ENCODE measurements at regions not wholly inside any gene's neighbourhood (a gene's known extent, or its start where the extent isn't known, plus 50 kb on each side); places are given as distances from the start of the nearest gene placed in this dataset.

DNA sequence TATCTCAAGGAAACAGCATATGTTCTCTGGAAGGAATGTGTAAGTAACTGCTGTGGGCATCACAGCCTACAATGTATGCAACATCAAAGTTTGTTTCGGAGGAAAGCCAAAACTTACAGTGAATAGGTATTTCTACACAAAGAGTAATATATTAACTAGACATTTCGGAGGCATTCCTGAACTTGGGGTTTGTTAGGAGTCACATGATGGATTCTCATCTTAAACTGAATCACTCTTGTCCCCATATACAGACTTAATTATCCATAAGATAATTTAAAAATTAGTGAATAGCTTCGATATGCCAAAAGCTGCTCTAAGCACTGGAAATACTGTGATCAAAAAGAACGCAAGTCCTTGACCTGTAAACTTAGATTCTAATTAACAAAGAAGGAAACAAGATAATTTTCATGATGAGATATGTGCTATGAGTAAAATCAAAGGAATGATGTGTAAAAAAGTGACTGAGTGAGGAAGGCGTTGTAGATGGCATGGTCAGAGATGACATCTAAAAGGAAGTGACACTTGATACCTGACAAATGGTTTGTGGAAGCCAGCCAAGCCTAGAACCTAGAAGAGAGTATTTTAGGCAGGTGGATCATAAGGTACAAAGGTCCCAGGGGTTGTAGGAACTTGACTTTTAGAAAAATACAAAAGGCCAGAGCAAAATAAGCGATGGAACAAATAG is 273.1 kb downstream of the MRPL39 start:
- no peak for DNase-seq (ENCODE audit: low read depth in 2 of 2)

DNA sequence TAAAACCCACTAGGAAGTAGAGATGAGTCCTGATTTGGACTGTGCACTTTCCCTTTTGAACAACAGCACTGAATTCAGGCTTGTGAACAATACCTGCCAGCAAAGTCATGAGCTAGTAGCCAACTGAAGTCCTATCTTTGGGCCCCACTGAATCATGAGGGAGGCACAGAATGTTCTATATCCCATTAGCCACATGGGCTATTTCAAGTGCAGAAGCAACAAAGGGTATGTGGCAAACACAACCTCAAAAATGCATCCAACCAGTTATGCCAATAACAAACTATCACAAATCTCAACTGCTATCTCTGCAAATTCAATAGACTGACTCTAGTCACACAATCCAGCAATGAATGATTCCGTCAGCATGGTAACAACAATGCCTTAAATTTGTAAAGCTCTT is 276.0 kb downstream of the MRPL39 start:
- no peak for DNase-seq (ENCODE audit: low read depth in 2 of 2)

- no peak for DNase-seq (ENCODE audit: low read depth in 2 of 2)
Measured at GRCh38 chr21:25330266-25330665, 277.0 kb downstream of the MRPL39 start.

- DNase-seq (ENCODE audit: low read depth in 2 of 2), result no peak
Measured at GRCh38 chr21:25329227-25329825, 278.0 kb downstream of the MRPL39 start.

GRCh38 chr21:25328736-25329135 is 278.5 kb downstream of the MRPL39 start:
- no peak for DNase-seq (ENCODE audit: low read depth in 2 of 2)

- no peak for DNase-seq (ENCODE audit: low read depth in 2 of 2)
Measured at GRCh38 chr21:25326181-25326580, 281.1 kb downstream of the MRPL39 start.

- no peak for DNase-seq (ENCODE audit: low read depth in 2 of 2)
Measured at GRCh38 chr21:25324666-25325065, 282.6 kb downstream of the MRPL39 start.

DNA sequence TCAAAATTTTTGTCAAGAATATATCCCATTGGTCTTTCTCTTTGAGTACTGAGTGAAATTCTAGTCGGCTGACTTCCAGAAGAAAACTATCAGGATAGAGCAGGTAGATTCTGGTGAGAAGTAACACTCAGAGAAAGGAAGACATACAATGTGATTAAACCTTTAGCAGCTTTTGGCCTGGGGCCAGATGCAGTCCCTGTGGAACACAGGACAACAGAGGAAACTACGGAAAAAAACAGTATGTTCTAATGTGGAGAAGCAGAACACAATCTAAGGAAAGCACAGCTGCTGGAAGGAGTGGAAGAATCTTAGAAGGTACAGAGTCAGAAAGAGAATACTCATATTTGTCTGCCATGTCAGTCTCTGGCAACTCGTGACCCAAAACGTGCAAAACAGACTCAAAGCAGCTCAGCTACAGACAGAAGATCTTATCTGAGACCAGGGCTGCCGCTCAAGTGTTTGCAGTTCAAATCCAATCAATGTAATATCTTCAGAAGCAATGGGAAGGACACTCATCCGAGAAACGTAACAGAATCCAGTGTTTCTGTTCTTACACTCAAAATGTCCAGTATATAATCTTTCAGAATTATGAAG is 283.8 kb downstream of the MRPL39 start:
- DNase-seq (ENCODE audit: low read depth in 2 of 2), result no peak

DNA sequence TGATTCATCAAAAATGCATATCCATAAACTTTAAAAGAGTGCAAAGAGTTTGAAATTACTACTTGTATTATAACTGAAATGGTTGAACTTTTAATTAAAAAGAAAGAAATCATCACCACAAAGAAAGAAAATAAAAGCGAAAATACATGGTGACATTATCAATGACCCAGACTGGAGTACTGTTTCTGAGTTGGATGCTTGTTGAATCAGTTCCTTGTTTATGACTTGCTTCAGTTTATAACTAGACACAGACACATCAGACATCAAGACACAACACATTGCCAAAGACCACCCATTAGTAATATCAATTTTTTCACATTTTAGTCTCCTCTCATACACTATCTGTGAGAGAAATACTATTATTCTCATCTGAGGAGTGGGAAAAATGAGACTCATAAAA is 293.0 kb downstream of the MRPL39 start:
- DNase-seq (ENCODE audit: low read depth in 2 of 2), result no peak

GRCh38 chr21:25313829-25314228 is 293.5 kb downstream of the MRPL39 start:
- no peak for DNase-seq (ENCODE audit: low read depth in 2 of 2)

DNA sequence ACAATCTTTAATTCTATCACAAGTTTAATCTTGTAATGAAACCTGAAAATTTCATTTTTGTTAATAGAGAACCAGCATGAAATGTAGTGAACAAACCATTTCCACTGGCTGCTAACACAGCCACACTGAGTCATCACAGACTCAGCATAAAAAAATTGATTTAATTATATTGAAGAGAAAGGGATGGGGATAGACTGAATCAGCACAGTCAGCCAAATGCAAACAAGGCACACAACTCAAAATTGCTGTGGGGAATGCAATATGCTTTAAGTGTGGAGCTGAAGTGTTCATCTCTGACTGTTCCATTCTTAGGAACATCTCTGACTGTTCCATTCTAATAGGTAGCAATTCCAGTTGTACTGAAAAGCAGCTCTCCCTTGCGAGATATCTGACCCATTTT is 299.8 kb downstream of the MRPL39 start:
- DNase-seq (ENCODE audit: low read depth in 2 of 2), result no peak

- DNase-seq (ENCODE audit: low read depth in 2 of 2), result no peak
Measured at GRCh38 chr21:25304611-25305010, 302.7 kb downstream of the MRPL39 start.

GRCh38 chr21:25300632-25301031 is 306.6 kb downstream of the MRPL39 start:
- no peak for DNase-seq (ENCODE audit: low read depth in 2 of 2)

DNA sequence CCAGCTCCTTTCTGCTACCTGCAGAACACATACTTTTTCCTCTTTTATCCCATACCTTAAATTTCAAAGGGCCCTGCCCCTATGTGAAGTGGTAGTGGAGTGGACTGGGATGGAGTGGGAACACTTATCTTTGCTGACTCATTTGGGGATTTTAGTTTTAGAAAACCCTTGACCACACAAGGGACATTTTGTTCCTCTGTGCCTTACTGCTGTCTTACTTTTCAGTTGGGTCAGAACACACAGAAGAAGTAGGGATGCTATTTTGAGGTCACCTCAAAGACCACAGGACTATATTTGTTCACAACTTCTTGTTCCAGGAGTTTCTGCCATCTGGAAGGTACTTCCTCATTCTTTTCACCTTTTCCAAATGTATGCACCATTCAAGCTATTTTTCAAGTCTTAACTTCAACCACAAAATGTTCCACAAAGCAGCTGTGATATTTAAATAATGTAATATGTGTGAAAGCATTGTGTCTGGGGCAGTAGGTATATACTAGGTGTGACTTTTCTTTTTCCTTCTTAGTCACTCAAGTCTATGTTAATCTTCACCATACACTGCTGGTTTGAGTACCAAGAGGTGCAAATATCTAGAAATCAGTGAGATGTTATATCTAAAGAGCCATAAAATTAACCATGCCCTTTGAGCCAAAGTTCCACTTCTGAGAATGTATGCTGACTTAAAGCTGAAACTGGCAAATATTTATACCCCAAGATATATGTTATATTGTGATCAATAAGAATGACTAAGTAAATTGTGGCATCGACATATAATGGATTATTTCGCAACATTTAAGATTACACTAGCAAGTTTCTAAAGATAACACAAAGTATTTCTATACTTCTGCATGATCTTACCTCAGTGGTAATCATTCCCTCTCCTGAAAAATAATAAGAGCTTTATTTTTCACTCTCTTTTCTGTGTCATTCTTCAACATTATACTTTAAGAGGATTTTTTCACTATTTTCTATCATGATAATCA is 308.5 kb downstream of the MRPL39 start:
- DNase-seq (ENCODE audit: low read depth in 2 of 2), result no peak

- DNase-seq (ENCODE audit: low read depth in 2 of 2), result no peak
Measured at GRCh38 chr21:25297117-25297516, 310.2 kb downstream of the MRPL39 start.

DNA sequence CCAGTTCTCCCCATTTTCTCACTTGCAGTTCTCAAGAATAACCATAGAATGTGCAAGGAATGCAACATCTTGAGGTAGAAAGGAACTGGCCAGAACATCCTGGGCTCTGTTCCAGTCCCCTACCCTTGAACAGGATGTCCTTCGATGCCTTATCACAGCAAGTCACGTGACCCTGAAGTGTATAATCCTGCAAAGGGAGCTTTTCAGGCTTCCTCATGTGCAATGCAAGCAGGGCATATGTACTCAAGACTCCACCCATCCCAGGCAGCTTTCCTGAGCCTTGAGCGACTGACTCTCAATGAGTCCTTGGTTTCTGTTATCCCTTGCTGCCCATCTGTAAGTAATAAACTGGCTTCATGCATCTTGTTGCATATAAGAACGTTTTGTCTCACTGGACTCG is 311.0 kb downstream of the MRPL39 start:
- no peak for DNase-seq (ENCODE audit: low read depth in 2 of 2)

DNA sequence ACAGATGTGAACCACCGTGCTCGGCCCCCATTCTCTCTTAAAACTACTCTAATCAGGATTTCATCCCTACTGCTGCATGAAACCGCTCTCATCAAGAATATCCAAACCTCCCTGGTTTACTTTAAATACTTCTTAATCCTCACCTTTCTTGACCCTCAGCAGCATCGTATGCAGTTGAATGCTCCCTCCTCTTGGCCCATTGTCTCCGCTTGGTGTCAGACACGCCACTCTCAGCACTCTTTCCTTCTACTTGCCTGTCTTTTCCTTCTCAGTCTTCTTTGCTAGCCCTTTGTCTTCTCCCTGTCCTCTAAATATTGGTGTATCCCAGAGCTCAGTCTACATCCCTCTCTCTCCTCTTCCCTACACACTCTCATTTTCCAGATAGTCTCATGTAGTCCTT is 314.9 kb downstream of the MRPL39 start:
- no peak for DNase-seq (ENCODE audit: low read depth in 2 of 2)

DNA sequence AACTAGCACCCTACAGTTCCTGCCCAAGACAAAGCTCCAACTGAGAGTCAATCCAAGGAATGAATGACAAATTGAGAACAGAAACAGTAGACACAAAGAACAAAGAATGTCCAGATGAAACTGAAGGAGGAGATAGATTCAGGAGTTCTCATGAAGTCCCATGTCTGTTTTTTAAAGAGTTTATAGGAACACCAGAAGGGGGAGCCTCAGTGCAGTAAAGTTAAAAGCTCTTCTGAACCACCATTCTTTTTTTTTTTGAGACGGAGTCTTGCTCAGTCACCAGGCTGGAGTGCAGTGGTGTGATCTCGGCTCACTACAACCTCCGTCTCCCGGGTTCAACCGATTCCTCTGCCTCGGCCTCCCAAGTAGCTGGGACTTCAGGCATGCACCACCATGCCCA is 323.6 kb downstream of the MRPL39 start:
- no peak for DNase-seq (ENCODE audit: low read depth in 2 of 2)

GRCh38 chr21:25281134-25281533 is 326.1 kb downstream of the MRPL39 start:
- no peak for DNase-seq (ENCODE audit: low read depth in 2 of 2)

- DNase-seq (ENCODE audit: low read depth in 2 of 2), result no peak
Measured at GRCh38 chr21:25280061-25280460, 327.2 kb downstream of the MRPL39 start.

- DNase-seq (ENCODE audit: low read depth in 2 of 2), result no peak
Measured at GRCh38 chr21:25273959-25274358, 333.3 kb downstream of the MRPL39 start.
